H1 (cell line): ENCODE measurements at regions not wholly inside any gene's neighbourhood (a gene's known extent, or its start where the extent isn't known, plus 50 kb on each side); places are given as distances from the start of the nearest gene placed in this dataset.

Source experiments
- CTCF ChIA-PET: fragments of 300-600 bp; sonication (Branson Sonifier 250); formaldehyde crosslinking; loops from one replicate; lab custom pipeline; 2021; ENCODE audit not compliant: partially characterized antibody; lab: Charles Lee
- POLR2A ChIA-PET: fragments of 300-600 bp; sonication (Branson Sonifier 250); formaldehyde crosslinking; loops from one replicate; lab custom pipeline; 2021; ENCODE audit warnings: inconsistent platforms; ENCODE audit not compliant: partially characterized antibody; lab: Charles Lee
- DNase-seq, 2 experiments: peaks; one replicate each; pipeline versions ENCODE4 v3.0.0 to v3.0.0-alpha.2; 2010 to 2022; ENCODE audit warnings: low spot score in 2 of 2, low read depth in 1 of 2, mixed read lengths in 1 of 2
- FAIRE-seq: peaks from 2 replicates; lab custom pipeline; 2011; peaks lifted over from hg19 to GRCh38; lab: Jason Lieb, UNC
- H2AFZ ChIP-seq: 2 replicates; pipeline ENCODE4 v1.8.1; 2012; ENCODE audit warnings: low read length, inconsistent platforms
- H2AK5ac ChIP-seq: 2 replicates; pipeline ENCODE4 v1.6.1; 2013; ENCODE audit warnings: low read depth, low read length
- H2BK120ac ChIP-seq: replicated peaks from 2 replicates; pipeline ENCODE3; 2013; ENCODE audit warnings: low read depth, low read length, inconsistent platforms
- H2BK12ac ChIP-seq: 2 replicates; pipeline ENCODE4 v1.6.1; 2013; ENCODE audit warnings: low read depth, low read length
- H2BK15ac ChIP-seq: 2 replicates; pipeline ENCODE4 v1.6.1; 2013; ENCODE audit warnings: low read length
- H2BK20ac ChIP-seq: 2 replicates; pipeline ENCODE4 v1.6.1; 2013; ENCODE audit warnings: low read length
- H2BK5ac ChIP-seq: 2 replicates; pipeline ENCODE4 v1.6.1; 2013; ENCODE audit warnings: low read depth, low read length
- H3K14ac ChIP-seq: 2 replicates; pipeline ENCODE4 v1.6.1; 2013; ENCODE audit warnings: inconsistent platforms; ENCODE audit not compliant: insufficient read length
- H3K18ac ChIP-seq: 2 replicates; pipeline ENCODE4 v1.6.1; 2013; ENCODE audit warnings: low read length; ENCODE audit errors: extremely low read depth
- H3K23ac ChIP-seq: 2 replicates; pipeline ENCODE4 v1.6.1; 2013; ENCODE audit warnings: inconsistent platforms; ENCODE audit not compliant: insufficient read length
- H3K23me2 ChIP-seq: 2 replicates; pipeline ENCODE4 v1.6.1; 2013; ENCODE audit warnings: low read depth, low read length
- H3K27ac ChIP-seq: 2 replicates; pipeline ENCODE4 v1.6.1; 2011; ENCODE audit warnings: low read depth, low read length, inconsistent platforms
- H3K27me3 ChIP-seq, 4 experiments: replicated peaks in 1 of 4; 1 replicate in 1 of 4; 2 replicates in 3 of 4; pipeline versions ENCODE4 v1.6.1 to v1.8.1; 2011 to 2013; ENCODE audit warnings: low read length in 3 of 4, mild to moderate bottlenecking in 3 of 4, inconsistent platforms in 2 of 4, mixed read lengths in 2 of 4, moderate library complexity in 1 of 4; ENCODE audit not compliant: control insufficient read depth in 3 of 4, insufficient read depth in 3 of 4; ENCODE audit errors: extremely low read depth in 1 of 4
- H3K36me3 ChIP-seq, 4 experiments: 2 replicates each; pipeline versions ENCODE4 v1.6.1 to v1.8.1; 2011 to 2013; ENCODE audit warnings: mild to moderate bottlenecking in 4 of 4, low read length in 3 of 4, moderate library complexity in 2 of 4, control low read depth in 1 of 4, inconsistent platforms in 1 of 4; ENCODE audit not compliant: insufficient read depth in 4 of 4, control insufficient read depth in 2 of 4
- H3K4ac ChIP-seq: replicated peaks from 2 replicates; pipeline ENCODE3; 2013; ENCODE audit warnings: low read length, low read depth, mixed read lengths, inconsistent platforms; ENCODE audit not compliant: insufficient read length
- H3K4me1 ChIP-seq, 4 experiments: replicated peaks in 1 of 4; 1 replicate in 1 of 4; 2 replicates in 3 of 4; pipeline versions ENCODE4 v1.6.1 to v1.8.1; 2011 to 2013; ENCODE audit warnings: low read length in 3 of 4, inconsistent platforms in 2 of 4, mixed read lengths in 1 of 4; ENCODE audit not compliant: insufficient read depth in 4 of 4, control insufficient read depth in 3 of 4
- H3K4me2 ChIP-seq, 2 experiments: 2 replicates each; pipeline versions ENCODE4 v1.6.1 to v1.8.1; 2011 to 2013; ENCODE audit warnings: low read depth in 2 of 2, low read length in 2 of 2, control low read depth in 1 of 2, inconsistent platforms in 1 of 2, mild to moderate bottlenecking in 1 of 2; ENCODE audit not compliant: insufficient read depth in 1 of 2
- H3K4me3 ChIP-seq, 4 experiments: fragments of 200-600, 300-600 bp in 1 of 4; sonication (generic), shearing (Covaris generic), sonication (Bioruptor Twin) in 1 of 4; 2 replicates each; pipeline versions ENCODE4 v1.5.1 to v1.8.1; 2011 to 2016; ENCODE audit warnings: low read length in 4 of 4, low read depth in 3 of 4, control low read depth in 2 of 4, inconsistent platforms in 2 of 4, mild to moderate bottlenecking in 2 of 4, mixed read lengths in 1 of 4, moderate library complexity in 1 of 4; ENCODE audit not compliant: insufficient read depth in 2 of 4; ENCODE audit errors: extremely low read depth in 1 of 4
- H3K56ac ChIP-seq: replicated peaks from 2 replicates; pipeline ENCODE3; 2013; ENCODE audit warnings: low read depth, mild to moderate bottlenecking, mixed read lengths, low read length, inconsistent platforms; ENCODE audit not compliant: insufficient read length
- H3K79me1 ChIP-seq: 2 replicates; pipeline ENCODE4 v1.6.1; 2013; ENCODE audit warnings: low read depth, low read length, control low read depth
- H3K79me2 ChIP-seq, 2 experiments: 2 replicates each; pipeline versions ENCODE4 v1.6.1 to v1.8.1; 2012 to 2013; ENCODE audit warnings: low read length in 2 of 2, mild to moderate bottlenecking in 2 of 2, inconsistent platforms in 1 of 2; ENCODE audit not compliant: insufficient read depth in 2 of 2, control insufficient read depth in 1 of 2
- H3K9ac ChIP-seq, 4 experiments: replicated peaks in 1 of 4; 1 replicate in 1 of 4; 2 replicates in 3 of 4; pipeline versions ENCODE4 v1.6.1 to v1.8.1; 2011 to 2013; ENCODE audit warnings: low read depth in 3 of 4, low read length in 3 of 4, control low read depth in 2 of 4, mild to moderate bottlenecking in 2 of 4, moderate library complexity in 2 of 4, inconsistent platforms in 1 of 4; ENCODE audit errors: extremely low read depth in 1 of 4
- H3K9me3 ChIP-seq, 2 experiments: 2 replicates each; pipeline versions ENCODE4 v1.6.1 to v1.8.1; 2012 to 2013; ENCODE audit warnings: mild to moderate bottlenecking in 2 of 2, moderate library complexity in 2 of 2, control low read depth in 1 of 2, inconsistent platforms in 1 of 2, low read depth in 1 of 2, low read length in 1 of 2, mixed read lengths in 1 of 2; ENCODE audit not compliant: insufficient read depth in 2 of 2
- H4K20me1 ChIP-seq, 2 experiments: replicated peaks in 1 of 2; 2 replicates each; pipeline versions ENCODE3 to v1.8.1; 2011 to 2013; ENCODE audit warnings: inconsistent platforms in 2 of 2, low read length in 2 of 2, mild to moderate bottlenecking in 1 of 2; ENCODE audit not compliant: insufficient read depth in 2 of 2, control insufficient read depth in 1 of 2
- H4K5ac ChIP-seq: 2 replicates; pipeline ENCODE4 v1.6.1; 2013; ENCODE audit warnings: low read length, low read depth, mixed read lengths, inconsistent platforms; ENCODE audit not compliant: insufficient read length
- H4K8ac ChIP-seq: 2 replicates; pipeline ENCODE4 v1.8.0; 2013; ENCODE audit warnings: mild to moderate bottlenecking, moderate library complexity, low read length, inconsistent platforms; ENCODE audit not compliant: insufficient read depth; ENCODE audit errors: extremely low read depth
- H4K91ac ChIP-seq: replicated peaks from 2 replicates; pipeline ENCODE3; 2013; ENCODE audit warnings: low read length, mixed read lengths, inconsistent platforms; ENCODE audit not compliant: insufficient read length
- EP300 ChIP-seq, 2 experiments: IDR thresholded peaks; 1 replicate in 1 of 2; 2 replicates in 1 of 2; pipeline ENCODE4 v1.6.1; 2011 to 2012; ENCODE audit warnings: low read depth in 2 of 2, low read length in 2 of 2, mild to moderate bottlenecking in 2 of 2, borderline replicate concordance in 1 of 2, inconsistent platforms in 1 of 2, moderate library complexity in 1 of 2
- KDM4A ChIP-seq: IDR thresholded peaks from one replicate; pipeline ENCODE4 v1.7.1; 2012; ENCODE audit warnings: low read depth, mild to moderate bottlenecking, moderate library complexity, low read length, inconsistent platforms; ENCODE audit not compliant: severe bottlenecking
- POLR2AphosphoS5 ChIP-seq: IDR thresholded peaks from 2 replicates; pipeline ENCODE4 v1.6.1; 2011; ENCODE audit warnings: low read depth, low read length
- SIN3A ChIP-seq, 2 experiments: IDR thresholded peaks in 1 of 2; conservative IDR thresholded peaks in 1 of 2; 2 replicates each; pipeline ENCODE4 v1.6.1; 2011 to 2012; ENCODE audit warnings: low read length in 2 of 2, improper control_type of control experiment in 1 of 2, low read depth in 1 of 2, mild to moderate bottlenecking in 1 of 2
- SIX5 ChIP-seq: IDR thresholded peaks from 2 replicates; pipeline ENCODE4 v1.6.1; 2011; ENCODE audit warnings: mild to moderate bottlenecking, low read depth, low read length
- SRF ChIP-seq: IDR thresholded peaks from 2 replicates; pipeline ENCODE4 v1.6.1; 2011; ENCODE audit warnings: mild to moderate bottlenecking, low read depth, low read length, moderate library complexity
- WGBS, 2 experiments: shearing (Covaris generic) in 1 of 2; methylation state at CpG; one replicate each; pipeline versions ENCODE4 v1.1.6 to v1.1.7; 2013 to 2015; ENCODE audit warnings: low lambda C conversion rate in 2 of 2, mixed read lengths in 2 of 2, inconsistent platforms in 1 of 2, low coverage in 1 of 2, missing lambda C conversion rate in 1 of 2; ENCODE audit not compliant: insufficient replicate concordance in 2 of 2, insufficient coverage in 1 of 2, insufficient read length in 1 of 2; ENCODE audit errors: extremely low coverage in 1 of 2, missing lambda C conversion rate in 1 of 2; 5-methylcytosine and 5-hydroxymethylcytosine counted together

- H4K5ac ChIP-seq, result no peak overlapping the region
- no peak overlapping the region for H2BK120ac ChIP-seq
- no peak overlapping the region for H2AK5ac ChIP-seq
- H3K79me1 ChIP-seq, result no peaks in the 10 kb centered on the region
- H3K27me3 ChIP-seq, result no peaks in the 10 kb centered on the region
- no peak overlapping the region for H3K27ac ChIP-seq
- no peaks in the 10 kb centered on the region for H3K23me2 ChIP-seq
- no peak overlapping the region for H3K4me2 ChIP-seq
- no peak overlapping the region for H4K8ac ChIP-seq
- H3K9me3 ChIP-seq, result peaks cover 20 to 35% of the 10 kb centered on the region in 2 experiments
- no peak overlapping the region for H4K91ac ChIP-seq
- H3K18ac ChIP-seq, result no peak overlapping the region
- CTCF ChIA-PET, result no interaction called here
- H3K79me2 ChIP-seq, result no peaks in the 10 kb centered on the region
- no peak overlapping the region for H3K56ac ChIP-seq
- no peak for TF ChIP-seq POLR2AphosphoS5
- TF ChIP-seq SIX5, result no peak
- TF ChIP-seq SIN3A (conservative IDR thresholded peaks at IDR 0.05 in 1 of 2, IDR thresholded peaks at IDR 0.05 in 1 of 2; ENCODE audit: low read depth in 1 of 2, low read length in 2 of 2), result no peak
- no peak for TF ChIP-seq EP300 (IDR thresholded peaks at IDR 0.05; ENCODE audit: borderline replicate concordance in 1 of 2, low read depth in 2 of 2, low read length in 2 of 2)
- TF ChIP-seq KDM4A, result no peak
- TF ChIP-seq SRF, result no peak
- no peak overlapping the region for H2AFZ ChIP-seq
- H2BK12ac ChIP-seq, result no peak overlapping the region
- H3K4me1 ChIP-seq, result no peaks in the 10 kb centered on the region
- H4K20me1 ChIP-seq, result no peaks in the 10 kb centered on the region
- WGBS, 2 experiments, result 84% methylated on average over 5 of the region's 5 CpGs; no CpG with 5 or more reads in 1 of the 2 experiments
- DNase-seq (no peak), FAIRE-seq (no peak)
- H3K14ac ChIP-seq, result no peak overlapping the region
- H3K4ac ChIP-seq, result no peak overlapping the region
- H3K4me3 ChIP-seq, result no peak overlapping the region
- POLR2A ChIA-PET, result no interaction called here
- peaks cover 0 to 6% (median 1%) of the 10 kb centered on the region in 4 experiments; a peak in 1 of 8 replicates for H3K36me3 ChIP-seq
- H3K23ac ChIP-seq, result no peak overlapping the region
- H2BK5ac ChIP-seq, result no peak overlapping the region
- H2BK15ac ChIP-seq, result no peak overlapping the region
- H3K9ac ChIP-seq, result no peak overlapping the region
- H2BK20ac ChIP-seq, result no peak overlapping the region
Measured at GRCh38 chr2:144748443-144748842, 228.5 kb upstream of the ZEB2 start.
